SK-N-SH treated with all-trans-retinoic acid at 6 μM for 48 hours (cell line): ENCODE measurements at regions not wholly inside any gene's neighbourhood (a gene's known extent, or its start where the extent isn't known, plus 50 kb on each side); places are given as distances from the start of the nearest gene placed in this dataset.
"Not testable (repeated sequence)": the region's sequence is repeated elsewhere in the genome, so short reads cannot be mapped to it uniquely, and the experiment has no call there.

Experiments used
- ARNTL ChIP-seq: fragments of 450-650 bp; formaldehyde crosslinking; IDR thresholded peaks from 2 replicates; pipeline ENCODE4 v1.5.0; 2020; ENCODE audit warnings: low read depth, mild to moderate bottlenecking, moderate library complexity, borderline replicate concordance
- SNAI2 ChIP-seq: fragments of 250-450 bp; sonication (Bioruptor Pico); IDR thresholded peaks from 2 replicates; pipeline ENCODE4 v1.5.0; 2020; ENCODE audit warnings: mild to moderate bottlenecking, moderate library complexity
- TOX ChIP-seq: fragments of 250-450 bp; sonication (Bioruptor Pico); IDR thresholded peaks from 2 replicates; pipeline ENCODE4 v1.8.0; 2021; ENCODE audit warnings: mild to moderate bottlenecking, moderate library complexity, borderline replicate concordance
- ZFP30 ChIP-seq: fragments of 450-650 bp; formaldehyde crosslinking; IDR thresholded peaks from 2 replicates; pipeline ENCODE4 v1.5.0; 2022; ENCODE audit warnings: mild to moderate bottlenecking, moderate library complexity
- ZNF8 ChIP-seq: fragments of 450-650 bp; formaldehyde crosslinking; IDR thresholded peaks from 2 replicates; pipeline ENCODE4 v1.5.0; 2020; ENCODE audit warnings: mild to moderate bottlenecking, moderate library complexity
- TF ChIP-seq, protein P1 (sequence below): fragments of 250-450 bp; sonication (Bioruptor Pico); IDR thresholded peaks from 2 replicates; pipeline ENCODE4 v1.5.1; 2021; ENCODE audit warnings: mild to moderate bottlenecking, moderate library complexity
- TF ChIP-seq, protein P2 (sequence below): fragments of 250-450 bp; sonication (Bioruptor Pico); IDR thresholded peaks from 2 replicates; pipeline ENCODE4 v1.8.0; 2020; ENCODE audit warnings: mild to moderate bottlenecking, moderate library complexity, borderline replicate concordance
- TF ChIP-seq, protein P3 (sequence below): fragments of 250-450 bp; sonication (Bioruptor Pico); IDR thresholded peaks from 2 replicates; pipeline ENCODE4 v1.5.0; 2020; ENCODE audit warnings: mild to moderate bottlenecking, moderate library complexity

GRCh38 chr15:44848859-44849258, 107.6 kb upstream of the TERB2 start:
- TF ChIP-seq SNAI2 (CRISPR knock-in tag); ZFP30; ARNTL (CRISPR knock-in tag); ZNF8; TOX (CRISPR knock-in tag): not testable (repeated sequence)
- TF ChIP-seq, protein P1, sequence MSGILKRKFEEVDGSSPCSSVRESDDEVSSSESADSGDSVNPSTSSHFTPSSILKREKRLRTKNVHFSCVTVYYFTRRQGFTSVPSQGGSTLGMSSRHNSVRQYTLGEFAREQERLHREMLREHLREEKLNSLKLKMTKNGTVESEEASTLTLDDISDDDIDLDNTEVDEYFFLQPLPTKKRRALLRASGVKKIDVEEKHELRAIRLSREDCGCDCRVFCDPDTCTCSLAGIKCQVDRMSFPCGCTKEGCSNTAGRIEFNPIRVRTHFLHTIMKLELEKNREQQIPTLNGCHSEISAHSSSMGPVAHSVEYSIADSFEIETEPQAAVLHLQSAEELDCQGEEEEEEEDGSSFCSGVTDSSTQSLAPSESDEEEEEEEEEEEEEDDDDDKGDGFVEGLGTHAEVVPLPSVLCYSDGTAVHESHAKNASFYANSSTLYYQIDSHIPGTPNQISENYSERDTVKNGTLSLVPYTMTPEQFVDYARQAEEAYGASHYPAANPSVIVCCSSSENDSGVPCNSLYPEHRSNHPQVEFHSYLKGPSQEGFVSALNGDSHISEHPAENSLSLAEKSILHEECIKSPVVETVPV (CRISPR knock-in tag): not testable (repeated sequence)
- TF ChIP-seq, protein P2, sequence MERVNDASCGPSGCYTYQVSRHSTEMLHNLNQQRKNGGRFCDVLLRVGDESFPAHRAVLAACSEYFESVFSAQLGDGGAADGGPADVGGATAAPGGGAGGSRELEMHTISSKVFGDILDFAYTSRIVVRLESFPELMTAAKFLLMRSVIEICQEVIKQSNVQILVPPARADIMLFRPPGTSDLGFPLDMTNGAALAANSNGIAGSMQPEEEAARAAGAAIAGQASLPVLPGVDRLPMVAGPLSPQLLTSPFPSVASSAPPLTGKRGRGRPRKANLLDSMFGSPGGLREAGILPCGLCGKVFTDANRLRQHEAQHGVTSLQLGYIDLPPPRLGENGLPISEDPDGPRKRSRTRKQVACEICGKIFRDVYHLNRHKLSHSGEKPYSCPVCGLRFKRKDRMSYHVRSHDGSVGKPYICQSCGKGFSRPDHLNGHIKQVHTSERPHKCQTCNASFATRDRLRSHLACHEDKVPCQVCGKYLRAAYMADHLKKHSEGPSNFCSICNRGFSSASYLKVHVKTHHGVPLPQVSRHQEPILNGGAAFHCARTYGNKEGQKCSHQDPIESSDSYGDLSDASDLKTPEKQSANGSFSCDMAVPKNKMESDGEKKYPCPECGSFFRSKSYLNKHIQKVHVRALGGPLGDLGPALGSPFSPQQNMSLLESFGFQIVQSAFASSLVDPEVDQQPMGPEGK (CRISPR knock-in tag): not testable (repeated sequence)
- TF ChIP-seq, protein P3, sequence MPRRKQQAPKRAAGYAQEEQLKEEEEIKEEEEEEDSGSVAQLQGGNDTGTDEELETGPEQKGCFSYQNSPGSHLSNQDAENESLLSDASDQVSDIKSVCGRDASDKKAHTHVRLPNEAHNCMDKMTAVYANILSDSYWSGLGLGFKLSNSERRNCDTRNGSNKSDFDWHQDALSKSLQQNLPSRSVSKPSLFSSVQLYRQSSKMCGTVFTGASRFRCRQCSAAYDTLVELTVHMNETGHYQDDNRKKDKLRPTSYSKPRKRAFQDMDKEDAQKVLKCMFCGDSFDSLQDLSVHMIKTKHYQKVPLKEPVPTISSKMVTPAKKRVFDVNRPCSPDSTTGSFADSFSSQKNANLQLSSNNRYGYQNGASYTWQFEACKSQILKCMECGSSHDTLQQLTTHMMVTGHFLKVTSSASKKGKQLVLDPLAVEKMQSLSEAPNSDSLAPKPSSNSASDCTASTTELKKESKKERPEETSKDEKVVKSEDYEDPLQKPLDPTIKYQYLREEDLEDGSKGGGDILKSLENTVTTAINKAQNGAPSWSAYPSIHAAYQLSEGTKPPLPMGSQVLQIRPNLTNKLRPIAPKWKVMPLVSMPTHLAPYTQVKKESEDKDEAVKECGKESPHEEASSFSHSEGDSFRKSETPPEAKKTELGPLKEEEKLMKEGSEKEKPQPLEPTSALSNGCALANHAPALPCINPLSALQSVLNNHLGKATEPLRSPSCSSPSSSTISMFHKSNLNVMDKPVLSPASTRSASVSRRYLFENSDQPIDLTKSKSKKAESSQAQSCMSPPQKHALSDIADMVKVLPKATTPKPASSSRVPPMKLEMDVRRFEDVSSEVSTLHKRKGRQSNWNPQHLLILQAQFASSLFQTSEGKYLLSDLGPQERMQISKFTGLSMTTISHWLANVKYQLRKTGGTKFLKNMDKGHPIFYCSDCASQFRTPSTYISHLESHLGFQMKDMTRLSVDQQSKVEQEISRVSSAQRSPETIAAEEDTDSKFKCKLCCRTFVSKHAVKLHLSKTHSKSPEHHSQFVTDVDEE: not testable (repeated sequence)
